Fibroblast of lung (primary cell): ENCODE measurements at regions not wholly inside any gene's neighbourhood (a gene's known extent, or its start where the extent isn't known, plus 50 kb on each side); places are given as distances from the start of the nearest gene placed in this dataset.

Experiments used
- EZH2 ChIP-seq: IDR thresholded peaks from 2 replicates; pipeline ENCODE4 v1.5.1; 2012; ENCODE audit warnings: low read length, control low read depth, mild to moderate bottlenecking; ENCODE audit errors: missing control alignments
- TF ChIP-seq, protein P1 (sequence below), 2 donors: IDR thresholded peaks in 1 of 2; conservative IDR thresholded peaks in 1 of 2; 1 replicate in 1 of 2; 2 replicates in 1 of 2; pipeline ENCODE4 v1.5.1; 2011 to 2012; ENCODE audit warnings: low read length in 2 of 2, control low read depth in 1 of 2, inconsistent platforms in 1 of 2, low read depth in 1 of 2, mild to moderate bottlenecking in 1 of 2

DNA sequence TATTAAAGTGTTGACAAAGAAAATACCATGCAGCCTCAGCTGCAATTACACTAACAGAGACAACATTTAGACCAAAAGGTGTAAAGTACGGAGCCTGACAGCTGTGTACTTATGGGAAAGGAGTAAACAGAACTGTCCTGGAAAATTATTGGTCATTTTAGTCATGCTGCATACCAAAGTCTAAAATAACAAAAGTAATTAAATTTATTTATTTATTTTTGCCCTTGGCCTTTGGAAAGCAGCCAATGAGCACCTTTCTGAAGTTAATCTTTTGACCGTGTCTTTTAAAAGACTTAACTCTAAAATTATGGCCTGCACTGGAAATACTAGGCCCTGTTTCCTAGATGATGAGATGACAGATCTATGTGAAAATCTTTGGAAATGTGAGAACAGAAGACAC is 597.6 kb downstream of the NXPH1 start:
- TF ChIP-seq, protein P1, sequence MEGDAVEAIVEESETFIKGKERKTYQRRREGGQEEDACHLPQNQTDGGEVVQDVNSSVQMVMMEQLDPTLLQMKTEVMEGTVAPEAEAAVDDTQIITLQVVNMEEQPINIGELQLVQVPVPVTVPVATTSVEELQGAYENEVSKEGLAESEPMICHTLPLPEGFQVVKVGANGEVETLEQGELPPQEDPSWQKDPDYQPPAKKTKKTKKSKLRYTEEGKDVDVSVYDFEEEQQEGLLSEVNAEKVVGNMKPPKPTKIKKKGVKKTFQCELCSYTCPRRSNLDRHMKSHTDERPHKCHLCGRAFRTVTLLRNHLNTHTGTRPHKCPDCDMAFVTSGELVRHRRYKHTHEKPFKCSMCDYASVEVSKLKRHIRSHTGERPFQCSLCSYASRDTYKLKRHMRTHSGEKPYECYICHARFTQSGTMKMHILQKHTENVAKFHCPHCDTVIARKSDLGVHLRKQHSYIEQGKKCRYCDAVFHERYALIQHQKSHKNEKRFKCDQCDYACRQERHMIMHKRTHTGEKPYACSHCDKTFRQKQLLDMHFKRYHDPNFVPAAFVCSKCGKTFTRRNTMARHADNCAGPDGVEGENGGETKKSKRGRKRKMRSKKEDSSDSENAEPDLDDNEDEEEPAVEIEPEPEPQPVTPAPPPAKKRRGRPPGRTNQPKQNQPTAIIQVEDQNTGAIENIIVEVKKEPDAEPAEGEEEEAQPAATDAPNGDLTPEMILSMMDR (conservative IDR thresholded peaks at IDR 0.05 in 1 of 2, IDR thresholded peaks at IDR 0.05 in 1 of 2; ENCODE audit: low read depth in 1 of 2, low read length in 2 of 2): no peak
- no peak for TF ChIP-seq EZH2
